ENCODE measurements at regions not wholly inside any gene's neighbourhood (a gene's known extent, or its start where the extent isn't known, plus 50 kb on each side); places are given as distances from the start of the nearest gene placed in this dataset.
A peak's percentile ranks its signal among the peaks of the same experiment; 100 is the strongest.
"Not testable (repeated sequence)": the region's sequence is repeated elsewhere in the genome, so short reads cannot be mapped to it uniquely, and the experiment has no call there.

DNA sequence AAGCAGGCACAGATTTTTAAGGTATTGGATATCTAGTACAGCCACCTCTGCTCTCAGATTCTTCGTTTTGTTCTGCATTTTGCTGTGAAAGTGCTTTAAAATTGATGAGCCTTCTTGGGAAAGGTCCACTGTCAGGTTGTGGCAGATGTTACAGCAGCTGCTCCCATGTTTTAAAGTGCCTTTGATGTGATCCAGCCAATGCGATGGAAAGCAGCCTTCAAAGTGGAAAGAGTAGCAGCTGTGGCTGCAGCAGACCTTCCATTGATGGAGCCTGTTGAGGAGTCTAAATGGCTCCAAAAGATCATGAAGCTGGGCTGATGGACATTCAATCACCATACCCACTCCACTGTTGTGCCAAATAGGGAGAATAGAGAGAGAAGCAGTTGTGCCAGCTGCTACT is 816.9 kb downstream of the PLA2G4A start:
- no peak for DNase-seq

DNA sequence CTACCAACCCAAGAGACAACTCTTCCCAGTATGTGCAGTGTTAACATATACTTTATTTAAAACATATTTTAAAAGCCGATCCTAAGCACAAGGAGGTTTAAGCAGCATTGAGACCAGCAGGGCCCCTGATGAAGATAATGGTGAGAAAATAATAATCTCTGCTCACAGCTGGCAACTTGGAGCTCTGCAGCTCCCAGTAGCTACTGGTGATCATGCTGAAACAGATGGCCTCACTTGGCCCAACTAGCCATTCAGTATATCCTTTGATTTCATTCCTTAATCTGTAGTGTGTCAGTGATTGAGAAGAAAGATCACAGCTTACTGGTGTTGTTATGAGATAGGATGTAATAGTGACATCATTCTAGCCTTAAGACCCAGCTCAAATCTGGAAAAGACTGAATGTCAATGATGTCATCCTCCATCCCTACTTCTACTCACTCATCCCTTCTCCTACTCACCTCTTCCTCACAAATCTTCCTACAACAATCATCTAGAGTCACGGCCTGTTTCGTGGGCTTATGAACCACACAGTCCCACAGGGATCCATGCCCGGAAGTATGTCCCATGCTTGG is 817.9 kb downstream of the PLA2G4A start:
- DNase-seq = no peak

DNA sequence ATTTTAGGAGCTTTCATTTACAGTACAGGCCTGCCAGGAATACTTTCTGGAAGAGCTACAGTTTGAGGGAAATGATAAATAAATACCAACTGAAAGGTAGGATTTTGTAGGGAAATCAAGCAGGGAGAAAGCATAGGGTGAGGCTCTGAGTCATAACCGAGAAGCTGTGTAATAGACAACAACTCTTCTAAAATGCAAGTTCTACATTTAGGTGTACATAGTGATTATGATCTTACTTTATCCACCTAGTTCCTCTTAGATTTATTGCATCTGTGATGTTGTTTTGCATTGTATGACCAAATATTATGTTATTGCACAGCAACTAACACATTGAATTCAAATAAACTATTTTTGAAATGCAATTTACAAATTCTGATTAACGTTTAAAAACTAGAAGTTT is 819.3 kb downstream of the PLA2G4A start:
- DNase-seq = no peak

DNA sequence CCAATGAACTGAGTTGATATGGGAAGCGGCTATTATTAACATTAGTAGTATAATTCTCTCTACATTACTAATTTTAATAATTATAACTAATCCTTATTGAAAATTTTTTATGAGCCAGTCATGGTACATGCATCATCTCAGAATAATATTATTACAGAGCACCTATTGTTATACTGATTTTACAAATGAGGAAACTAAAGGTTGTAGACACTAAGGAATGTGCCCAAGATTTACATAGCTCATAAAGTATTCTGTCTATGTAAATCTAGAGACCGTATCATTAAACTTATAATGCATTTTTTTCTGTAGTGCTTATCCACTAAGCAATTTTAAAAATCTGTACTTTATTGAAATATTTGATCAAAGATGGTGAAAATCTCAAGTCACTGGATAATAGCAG is 825.9 kb downstream of the PLA2G4A start:
- DNase-seq = no peak

DNA sequence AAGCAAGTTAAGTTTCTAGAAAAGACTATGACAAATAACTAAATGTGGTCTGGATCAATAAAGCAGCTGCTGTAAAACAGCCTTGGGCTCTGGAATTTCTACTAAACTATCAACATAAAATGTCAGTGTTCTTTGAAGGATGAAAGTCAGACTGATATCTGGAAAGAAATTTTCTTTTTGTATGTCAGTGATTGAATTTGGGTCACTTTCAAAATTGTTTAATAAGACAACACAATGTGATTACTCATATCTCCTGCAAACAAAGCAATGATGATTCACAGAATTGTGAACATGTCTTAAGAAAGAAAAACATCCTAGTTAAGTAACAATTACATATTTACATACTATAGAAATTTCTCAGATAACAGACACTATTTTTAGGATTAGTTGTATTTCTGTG is 826.4 kb downstream of the PLA2G4A start:
- DNase-seq = no peak

DNA sequence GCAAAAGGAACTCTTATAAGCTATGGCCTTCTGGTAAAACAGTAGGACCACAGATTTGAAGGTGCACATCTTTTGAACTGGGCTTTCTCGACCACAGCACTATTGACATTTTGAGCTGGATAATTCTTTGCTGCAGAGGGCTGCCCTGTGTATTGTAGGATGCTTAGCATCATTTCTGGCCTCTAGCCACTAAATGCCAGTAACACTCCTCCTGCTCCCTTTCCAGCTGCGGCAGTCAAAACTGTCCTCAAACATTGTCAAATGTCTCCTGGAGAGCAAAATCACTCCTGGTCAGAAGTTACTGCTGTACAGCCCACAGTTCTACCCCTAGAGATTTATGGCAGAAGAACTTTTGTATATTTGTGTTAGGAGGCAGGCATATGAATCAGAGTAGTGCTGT is 836.7 kb downstream of the PLA2G4A start:
- no peak for DNase-seq

DNA sequence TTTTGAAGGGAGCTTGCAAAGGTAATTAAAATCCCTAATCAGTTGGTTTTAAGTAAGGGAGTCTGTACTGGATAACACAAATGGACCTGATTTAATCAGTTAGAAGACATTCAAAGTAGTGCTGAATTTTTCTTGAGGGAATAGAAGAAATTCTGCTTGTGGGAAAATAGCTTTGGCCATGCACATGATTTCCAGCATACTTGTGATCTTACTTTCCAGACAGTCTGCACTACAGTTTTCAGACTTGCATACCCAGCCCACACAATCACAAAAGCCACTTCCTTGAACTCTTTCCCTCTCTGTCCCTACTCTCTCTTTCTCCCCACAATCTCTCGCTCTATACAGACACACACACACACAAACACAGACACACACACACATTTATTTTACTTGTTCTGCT is 852.1 kb downstream of the PLA2G4A start:
- DNase-seq = peak; percentile 11

DNA sequence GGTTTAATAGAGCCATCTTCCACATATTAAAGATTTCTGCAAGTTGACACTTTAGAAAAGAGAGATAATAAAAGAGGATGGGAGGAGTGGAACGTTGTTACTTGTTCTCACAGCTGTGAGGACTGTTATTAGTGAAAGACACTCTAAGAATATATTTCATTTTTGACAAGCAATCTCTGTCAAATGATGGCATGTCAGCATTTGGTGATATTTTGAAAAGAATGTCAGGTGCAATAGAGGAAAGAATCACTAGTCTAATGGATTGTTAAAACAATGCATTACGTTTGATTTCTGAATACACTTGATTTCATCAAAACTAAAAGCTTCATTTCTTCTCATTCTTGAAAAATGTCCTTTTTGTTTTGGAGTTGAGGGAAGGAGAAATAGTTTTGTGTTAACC is 853.4 kb downstream of the PLA2G4A start:
- no peak for DNase-seq

DNA sequence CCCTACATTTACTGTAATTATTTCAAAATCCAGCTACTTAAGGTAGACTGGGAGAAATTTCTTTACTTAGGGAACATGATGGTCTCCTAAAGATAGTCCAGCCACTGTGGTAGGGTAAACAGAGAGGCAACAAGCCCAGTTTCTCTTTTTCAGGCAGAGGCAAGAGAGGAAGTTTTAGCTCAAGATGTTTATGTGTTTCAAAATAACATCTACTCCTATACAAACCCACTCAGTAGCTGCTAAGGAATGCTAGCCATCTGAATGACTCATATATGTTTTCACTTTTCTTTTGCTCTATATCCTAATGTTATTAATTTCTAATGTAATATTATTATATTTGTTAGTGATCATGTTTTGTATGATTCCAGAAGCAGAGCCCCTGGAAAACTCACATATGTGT is 856.6 kb downstream of the PLA2G4A start:
- no peak for DNase-seq

DNA sequence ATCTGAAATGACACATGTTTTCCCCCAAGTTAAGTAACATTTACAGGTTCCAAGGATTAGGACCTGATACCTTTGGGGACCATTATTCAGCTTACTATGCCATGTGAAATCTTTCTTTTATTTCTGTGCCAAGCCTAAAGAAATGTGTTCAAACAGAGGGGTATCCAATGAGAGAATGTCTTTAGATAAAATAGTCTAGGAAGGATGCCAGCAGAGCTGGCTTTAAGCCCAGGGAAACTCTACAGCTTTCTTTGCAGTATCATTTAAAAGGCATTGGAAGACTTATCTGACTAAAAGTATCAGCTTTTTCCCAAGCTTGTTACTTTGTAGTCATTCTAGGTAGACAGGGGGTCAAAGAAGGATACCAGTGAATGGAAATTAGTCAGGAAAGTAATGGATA is 860.4 kb downstream of the PLA2G4A start:
- no peak for DNase-seq

DNA sequence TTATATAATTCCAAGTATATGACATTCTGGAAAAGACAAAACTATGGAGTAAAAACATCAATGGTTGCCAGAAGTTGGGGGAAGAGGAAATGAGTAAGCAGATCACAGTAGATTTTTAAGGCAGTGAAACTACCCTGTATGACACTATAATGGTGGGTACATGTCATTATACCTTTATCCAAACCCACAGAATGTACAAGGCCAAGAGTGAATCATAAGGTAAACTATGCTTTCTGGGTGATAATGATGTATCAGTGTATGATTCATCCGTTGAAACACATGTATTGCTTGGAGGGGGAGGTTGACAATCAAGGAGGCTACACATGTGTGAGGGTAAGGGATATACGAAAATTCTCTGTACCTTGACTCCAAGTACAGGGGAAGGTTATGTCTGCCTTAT is 862.7 kb downstream of the PLA2G4A start:
- no peak for DNase-seq

DNA sequence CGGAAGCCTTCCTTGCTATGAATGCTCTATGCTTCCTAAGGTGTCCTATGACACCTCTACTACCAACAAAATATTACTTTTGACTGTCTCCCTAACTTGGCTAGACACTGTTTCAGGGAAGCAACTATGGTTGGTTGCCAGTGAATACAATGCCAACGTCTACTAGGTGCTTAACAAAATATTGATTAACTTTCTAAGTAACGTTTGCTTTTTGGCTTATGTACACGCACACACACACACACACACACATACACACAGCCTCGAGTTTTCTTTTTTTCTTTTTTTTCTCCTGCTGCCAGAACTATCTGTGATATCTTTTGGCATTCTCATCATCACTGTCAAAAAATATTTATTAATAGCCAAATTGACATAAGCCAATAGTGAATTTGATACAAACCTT is 864.0 kb downstream of the PLA2G4A start:
- DNase-seq = no peak

DNA sequence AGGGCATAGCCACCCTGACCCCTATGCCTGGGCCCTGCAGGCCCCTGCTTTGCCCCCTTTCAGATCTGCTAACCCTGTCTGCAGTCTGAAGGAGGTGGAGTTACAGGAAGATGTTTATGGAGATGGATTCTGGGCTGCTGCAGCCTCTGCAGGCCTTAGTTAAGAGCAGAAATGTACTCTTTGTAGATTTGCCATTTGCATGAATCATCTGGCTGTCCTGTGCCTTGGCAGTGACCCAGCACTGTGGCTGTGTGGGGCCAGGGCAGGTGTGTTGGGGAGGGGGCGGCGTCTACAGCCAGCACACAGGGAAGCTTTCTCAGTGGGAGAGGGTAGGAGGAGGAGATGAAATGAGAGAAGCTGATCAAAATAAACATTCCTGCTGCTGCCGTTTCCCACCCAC is 867.3 kb downstream of the PLA2G4A start:
- DNase-seq = no peak

DNA sequence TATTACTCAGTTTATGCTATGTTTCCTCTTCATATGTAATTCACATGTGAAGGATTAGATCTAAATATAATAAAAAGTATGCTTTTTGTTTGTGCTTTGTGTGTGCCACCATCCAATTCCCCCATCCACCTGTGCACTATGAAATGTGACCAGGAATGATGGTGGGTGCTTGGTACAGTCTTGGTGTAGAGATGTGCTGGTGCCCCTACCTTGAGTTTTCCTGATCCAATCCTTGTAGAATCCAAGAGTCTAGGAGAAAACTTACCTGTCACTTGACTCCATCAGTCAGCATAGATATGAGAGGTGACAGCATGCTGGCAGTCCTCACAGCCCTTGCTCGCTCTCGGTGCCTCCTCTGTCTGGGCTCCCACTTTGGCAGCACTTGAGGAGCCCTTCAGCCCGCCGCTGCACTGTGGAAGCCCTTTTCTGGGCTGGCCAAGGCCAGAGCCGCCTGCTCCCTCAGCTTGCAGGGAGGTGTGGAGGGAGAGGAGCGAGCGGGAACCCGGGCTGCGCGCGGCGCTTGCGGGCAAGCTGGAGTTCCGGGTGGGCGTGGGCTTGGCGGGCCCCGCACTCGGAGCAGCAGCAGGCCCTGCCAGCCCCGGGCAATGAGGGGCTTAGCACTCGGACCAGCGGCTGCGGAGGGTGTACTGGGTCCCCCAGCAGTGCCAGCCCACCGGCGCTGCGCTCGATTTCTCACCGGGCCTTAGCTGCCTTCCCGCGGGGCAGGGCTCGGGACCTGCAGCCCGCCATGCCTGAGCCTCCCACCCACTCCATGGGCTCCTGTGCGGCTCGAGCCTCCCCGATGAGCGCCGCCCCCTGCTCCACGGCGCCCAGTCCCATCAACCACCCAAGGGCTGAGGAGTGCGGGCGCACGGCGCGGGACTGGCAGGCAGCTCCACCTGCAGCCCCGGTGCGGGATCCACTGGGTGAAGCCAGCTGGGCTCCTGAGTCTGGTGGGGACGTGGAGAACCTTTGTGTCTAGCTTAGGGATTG is 874.7 kb downstream of the PLA2G4A start:
- not testable (repeated sequence) for DNase-seq

DNA sequence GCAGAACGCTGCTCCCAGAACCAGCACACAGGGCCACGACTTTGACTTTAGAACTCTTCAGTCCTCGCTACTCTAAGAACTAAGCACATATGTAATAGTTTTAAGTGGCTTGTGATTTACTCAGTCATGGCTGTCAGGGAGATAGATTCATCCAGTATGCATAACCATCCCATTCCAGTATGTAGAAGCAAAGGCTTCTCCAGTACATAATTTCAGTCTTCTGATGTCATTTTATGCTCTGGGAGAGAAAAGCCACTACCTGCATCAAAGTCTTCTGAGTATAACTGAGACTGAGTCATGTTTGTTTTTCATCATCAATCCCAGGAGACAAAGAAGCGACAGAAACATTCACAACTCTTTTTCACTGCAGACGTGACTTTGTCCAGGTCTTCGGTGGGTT is 885.7 kb downstream of the PLA2G4A start:
- DNase-seq = no peak

DNA sequence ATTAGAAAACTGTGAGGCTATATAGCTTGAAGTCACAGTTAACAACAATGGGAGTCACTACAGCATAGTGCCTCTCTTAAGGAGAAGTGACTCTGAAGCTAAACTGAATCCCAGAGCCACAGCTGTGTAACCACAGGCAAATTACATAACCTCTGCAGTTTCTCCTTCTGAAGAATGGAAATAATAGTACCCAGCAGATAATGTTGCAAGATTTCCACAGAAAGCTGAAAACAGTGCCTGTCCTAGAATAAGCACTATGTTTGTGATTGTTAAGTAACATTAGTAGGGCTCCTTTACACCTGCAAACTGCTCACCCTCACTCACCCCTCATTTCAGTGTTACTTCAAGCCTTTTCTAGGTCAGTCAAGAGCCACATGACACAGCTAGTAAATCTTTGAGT is 886.7 kb downstream of the PLA2G4A start:
- DNase-seq = no peak

DNA sequence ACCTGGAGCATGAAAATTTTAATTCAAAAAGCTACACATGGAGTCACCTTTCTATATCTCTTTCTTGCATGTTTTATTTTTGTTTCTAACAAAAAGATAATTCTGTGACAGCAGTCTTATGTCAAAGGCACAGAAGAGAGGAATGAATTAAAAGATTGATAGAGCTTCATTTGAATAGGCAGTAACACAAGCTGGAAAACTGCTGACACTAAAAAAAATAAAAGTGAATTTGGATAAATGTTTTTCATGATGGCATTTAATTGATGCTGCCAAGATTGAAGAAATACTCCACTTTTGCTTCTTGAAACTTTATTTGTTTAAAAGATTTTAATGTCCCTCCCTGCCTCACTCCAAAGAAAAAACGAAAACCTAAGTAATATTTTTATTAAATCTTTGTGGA is 887.4 kb downstream of the PLA2G4A start:
- no peak for DNase-seq

DNA sequence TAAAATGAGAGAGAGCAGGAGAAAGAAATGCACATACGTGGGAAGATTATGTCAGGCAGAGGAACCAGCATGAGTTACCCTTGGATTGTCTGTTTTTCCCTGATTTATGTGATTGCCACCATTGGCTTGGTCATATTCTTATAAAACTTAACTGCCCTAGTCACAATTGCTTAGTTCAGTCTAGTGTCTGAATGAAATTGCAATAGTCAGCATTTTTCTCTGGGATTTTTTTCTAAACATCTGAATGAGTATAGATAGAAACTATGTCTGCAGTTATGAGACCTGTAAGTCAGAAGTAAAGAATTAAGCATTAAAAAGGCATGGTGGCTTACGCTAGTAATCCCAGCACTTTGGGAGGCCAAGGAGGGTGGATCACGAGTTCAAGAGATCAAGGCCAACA is 889.8 kb downstream of the PLA2G4A start:
- DNase-seq = no peak

DNA sequence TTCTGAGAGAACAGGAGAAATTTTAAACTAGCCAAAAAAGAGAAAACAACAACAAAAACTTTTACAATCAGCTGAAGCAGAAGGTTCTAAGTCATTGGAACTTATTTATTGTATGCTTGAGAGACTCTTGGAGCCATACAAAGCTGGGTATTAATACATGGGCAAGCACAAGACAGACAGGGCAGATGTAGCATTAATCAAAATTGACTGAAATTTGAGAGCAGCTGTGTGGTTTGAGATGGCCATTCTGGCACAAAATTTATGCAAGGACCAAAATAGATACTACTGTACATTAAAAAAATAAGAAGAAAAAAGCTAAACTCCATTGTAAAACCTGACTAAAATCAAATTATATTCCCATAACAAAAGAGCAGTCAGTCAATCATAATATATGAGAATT is 892.5 kb downstream of the PLA2G4A start:
- DNase-seq = no peak

DNA sequence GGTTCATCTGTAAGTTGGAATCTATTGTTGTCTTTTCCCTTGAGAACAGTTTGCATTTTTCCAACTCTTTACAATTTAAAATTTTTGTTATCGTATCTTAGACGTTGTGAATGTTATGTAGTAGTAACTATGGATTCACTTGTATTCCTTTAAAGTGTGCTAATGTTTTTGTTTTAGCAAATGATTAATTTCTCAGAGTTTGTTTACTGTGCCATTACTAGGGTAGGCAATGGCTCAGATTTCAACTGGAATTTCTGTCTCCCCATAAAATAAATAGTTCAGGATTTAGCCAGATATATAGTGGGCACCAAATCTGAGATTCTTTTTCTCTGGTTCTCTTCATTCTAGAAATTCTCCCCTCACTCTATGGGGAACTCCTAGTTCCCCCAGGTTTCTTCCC is 896.5 kb downstream of the PLA2G4A start:
- no peak for DNase-seq

DNA sequence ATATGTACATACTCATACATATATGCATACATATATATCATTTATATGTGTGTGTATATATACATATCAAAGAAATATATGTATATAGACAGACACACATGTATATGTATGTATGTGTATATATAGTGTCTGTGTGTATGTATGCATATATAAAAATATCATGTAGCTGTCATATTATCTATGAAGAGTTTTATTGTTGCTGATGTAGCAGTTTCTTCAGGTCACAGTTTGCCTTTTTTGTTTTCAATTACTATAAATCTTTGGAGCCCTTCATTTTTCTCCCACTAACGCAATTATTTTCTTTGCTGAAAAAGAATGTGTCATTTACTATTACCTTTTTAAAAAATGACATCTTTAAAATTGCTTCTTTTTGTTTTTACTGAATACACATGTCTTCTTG is 904.5 kb downstream of the PLA2G4A start:
- no peak for DNase-seq

DNA sequence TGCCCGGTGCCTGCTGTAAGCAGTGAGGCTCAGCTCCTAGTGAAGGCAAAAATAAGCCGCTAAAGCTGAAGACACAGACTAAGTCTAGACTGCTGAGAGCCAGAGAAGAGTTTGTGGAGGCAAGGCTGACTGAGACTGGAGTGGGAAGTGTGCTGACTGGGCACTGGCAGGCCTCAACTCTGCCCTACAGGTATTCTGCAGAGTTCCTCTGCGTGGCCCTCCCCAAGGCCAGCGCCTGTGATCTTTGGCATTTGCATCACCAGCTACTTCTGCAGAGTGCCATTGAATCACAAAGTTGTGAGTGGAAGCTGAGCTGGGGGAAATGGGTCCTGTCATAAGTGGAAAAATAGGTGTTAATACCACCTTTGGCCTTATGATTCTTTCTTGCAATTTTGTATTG is 905.7 kb downstream of the PLA2G4A start:
- DNase-seq = no peak

DNA sequence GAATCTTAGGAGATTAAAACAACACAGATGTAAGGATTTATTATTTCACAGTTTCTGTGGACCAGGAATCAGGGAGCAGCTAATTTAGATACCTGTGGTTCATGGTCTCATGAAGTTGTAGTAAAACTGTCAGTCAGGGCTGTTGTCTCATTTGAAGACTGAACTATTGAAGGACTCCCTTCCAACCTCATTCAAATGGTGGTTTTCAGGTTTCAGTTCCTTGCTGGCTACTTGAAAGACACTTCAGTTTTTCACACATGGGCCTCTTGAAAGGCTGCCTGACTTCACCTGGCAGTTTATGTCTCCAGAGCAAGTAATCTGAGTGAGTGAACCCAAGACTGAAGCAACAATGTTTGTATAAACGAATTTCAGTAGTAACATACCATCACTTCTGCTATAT is 915.9 kb downstream of the PLA2G4A start:
- DNase-seq = no peak

DNA sequence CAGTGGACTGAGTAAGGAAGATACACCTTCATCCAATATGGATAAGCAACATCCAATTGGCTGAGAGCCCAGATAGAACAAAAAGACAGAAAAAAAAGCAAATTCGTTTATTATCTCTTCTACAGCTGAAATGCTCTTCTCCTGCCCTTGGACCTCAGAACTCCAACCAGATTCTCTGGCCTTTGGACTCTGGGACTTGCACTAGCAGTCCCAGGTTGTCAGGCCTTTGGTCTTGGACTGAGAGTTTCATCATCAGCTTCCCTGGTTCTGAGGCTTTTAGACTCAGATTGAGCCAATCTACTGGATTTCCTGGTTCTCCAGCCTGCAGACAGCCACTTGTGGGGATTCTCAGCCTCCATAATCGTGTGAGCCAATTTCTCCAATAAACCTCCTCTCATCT is 926.8 kb downstream of the PLA2G4A start:
- DNase-seq = no peak

DNA sequence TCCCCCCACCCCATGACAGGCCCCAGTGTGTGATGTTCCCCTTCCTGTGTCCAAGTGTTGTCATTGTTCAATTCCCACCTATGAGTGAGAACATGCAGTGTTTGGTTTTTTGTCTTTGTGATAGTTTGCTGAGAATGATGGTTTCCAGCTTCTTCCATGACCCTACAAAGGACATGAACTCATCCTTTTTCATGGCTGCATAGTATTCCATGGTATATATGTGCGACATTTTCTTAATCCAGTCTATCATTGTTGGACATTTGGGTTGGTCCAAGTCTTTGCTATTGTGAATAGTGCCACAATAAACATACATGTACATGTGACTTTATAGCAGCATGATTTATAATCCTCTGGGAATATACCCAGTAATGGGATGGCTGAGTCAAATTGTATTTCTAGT is 927.9 kb downstream of the PLA2G4A start:
- not testable (repeated sequence) for DNase-seq
